ENCODE measurements at regions not wholly inside any gene's neighbourhood (a gene's known extent, or its start where the extent isn't known, plus 50 kb on each side); places are given as distances from the start of the nearest gene placed in this dataset.

DNA sequence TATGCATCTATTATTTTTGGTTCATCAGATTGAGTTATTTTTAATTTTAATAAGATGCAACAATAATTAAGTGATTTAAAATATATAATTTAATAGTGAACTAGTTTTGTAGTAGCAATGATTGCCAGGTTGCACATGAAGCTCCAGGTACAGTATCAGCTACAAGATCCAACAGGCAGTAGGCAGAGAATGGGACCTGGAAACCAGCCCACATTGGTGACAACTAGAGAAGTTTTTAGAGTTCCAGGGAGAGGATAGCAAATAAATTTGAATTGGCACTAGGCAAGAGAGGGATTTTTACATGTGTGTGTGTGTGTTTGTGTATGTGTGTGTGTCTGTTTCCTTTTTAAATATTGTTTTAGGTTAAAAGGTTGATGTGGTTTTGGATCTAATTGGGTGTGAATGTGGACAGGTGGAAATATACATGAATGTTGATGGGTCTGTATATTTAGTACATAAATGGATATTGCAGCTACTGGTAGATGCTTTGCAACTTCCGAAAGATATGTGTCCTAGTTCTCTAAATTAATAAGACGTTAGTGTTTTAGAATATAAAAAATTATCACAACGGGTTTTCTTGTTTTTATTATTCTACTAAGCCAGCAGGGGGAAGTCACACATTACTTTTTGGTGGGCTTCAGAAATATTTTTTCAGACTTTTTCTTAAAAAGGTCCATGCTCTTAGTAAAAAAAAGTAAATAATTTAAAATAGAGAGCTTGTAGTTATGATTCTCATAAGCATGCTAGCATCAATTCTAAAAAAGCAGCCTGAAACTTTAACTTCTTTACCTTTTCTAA lies 110.1 kb upstream of the GBE1 start:
- Histone ChIP-seq H3K4me3 (no peak overlapping the region), H2AFZ (ENCODE audit: low read depth, low read length) (no peak overlapping the region), H3K36me3 (ENCODE audit: control insufficient read depth, insufficient read depth, low read length) (no peaks in the 10 kb centered on the region), H3K4me1 (replicated peaks in 1 of 2; ENCODE audit: control insufficient read depth in 2 of 2, insufficient read depth in 2 of 2, low read length in 2 of 2) (no peaks in the 10 kb centered on the region), H3K9me1 (ENCODE audit: control insufficient read depth, insufficient read depth, low read length) (no peaks in the 10 kb centered on the region), H3K27me3 (ENCODE audit: control insufficient read depth in 2 of 2, insufficient read depth in 2 of 2, low read length in 2 of 2) (no peaks in the 10 kb centered on the region), H3K79me2 (ENCODE audit: control insufficient read depth, insufficient read depth, low read length) (no peaks in the 10 kb centered on the region), H3K4me2 (ENCODE audit: insufficient read depth, low read length) (no peak overlapping the region), H3K9ac (ENCODE audit: insufficient read depth in 1 of 2, low read depth in 2 of 2, low read length in 2 of 2) (no peak overlapping the region), H3K27ac (ENCODE audit: extremely low read depth, low read depth, low read length) (no peak overlapping the region), H3K9me3 (replicated peaks; ENCODE audit: control insufficient read depth, insufficient read depth, low read depth, low read length) (no peaks in the 10 kb centered on the region), H4K20me1 (replicated peaks; ENCODE audit: control insufficient read depth, insufficient read depth, low read length) (no peaks in the 10 kb centered on the region)
- WGBS (ENCODE audit: insufficient coverage, low coverage, missing lambda C conversion rate) = 0% methylated on average over 2 of the region's 3 CpGs
- no TSS peak for BruUV-seq (replicated peaks)
- ChIA-PET CTCF (ENCODE audit: low intra/inter-chr PET ratio) (no interaction called here), POLR2A (no interaction called here)
- intact Hi-C loops (cut with micrococcal nuclease) = no loop called here
- ATAC-seq (no peak), DNase-seq (ENCODE audit: extremely low read depth in 1 of 4, low spot score in 3 of 4) (no peak), FAIRE-seq (no peak)
- in situ Hi-C loops (cut with MboI) = no loop called here
- TF ChIP-seq CTCF (IDR thresholded peaks at IDR 0.05 in 2 of 3, conservative IDR thresholded peaks at IDR 0.05 in 1 of 3; ENCODE audit: insufficient read depth in 2 of 3, low read depth in 1 of 3, low read length in 3 of 3) (peak in 1 of 3 experiments; percentile 27; a peak in 1 of 6 replicates), GATAD2B (IDR thresholded peaks at IDR 0.05; ENCODE audit: borderline replicate concordance) (no peak)

GRCh38 chr3:81869382-81869781 lies 107.9 kb upstream of the GBE1 start:
- in situ Hi-C loops (cut with MboI) (no loop called here), intact Hi-C loops (cut with micrococcal nuclease) (no loop called here)
- Histone ChIP-seq H2AFZ (ENCODE audit: low read depth, low read length) (no peak overlapping the region), H3K4me1 (replicated peaks in 1 of 2; ENCODE audit: control insufficient read depth in 2 of 2, insufficient read depth in 2 of 2, low read length in 2 of 2) (no peaks in the 10 kb centered on the region), H3K79me2 (ENCODE audit: control insufficient read depth, insufficient read depth, low read length) (no peaks in the 10 kb centered on the region), H3K27me3 (ENCODE audit: control insufficient read depth in 2 of 2, insufficient read depth in 2 of 2, low read length in 2 of 2) (no peaks in the 10 kb centered on the region), H3K27ac (ENCODE audit: extremely low read depth, low read depth, low read length) (no peak overlapping the region), H3K4me3 (no peak overlapping the region), H3K9me1 (ENCODE audit: control insufficient read depth, insufficient read depth, low read length) (no peaks in the 10 kb centered on the region), H3K36me3 (ENCODE audit: control insufficient read depth, insufficient read depth, low read length) (no peaks in the 10 kb centered on the region), H3K9ac (ENCODE audit: insufficient read depth in 1 of 2, low read depth in 2 of 2, low read length in 2 of 2) (no peak overlapping the region), H3K9me3 (replicated peaks; ENCODE audit: control insufficient read depth, insufficient read depth, low read depth, low read length) (no peaks in the 10 kb centered on the region), H4K20me1 (replicated peaks; ENCODE audit: control insufficient read depth, insufficient read depth, low read length) (no peaks in the 10 kb centered on the region), H3K4me2 (ENCODE audit: insufficient read depth, low read length) (no peak overlapping the region)
- BruUV-seq (replicated peaks) = no TSS peak
- 6% methylated on average over 1 of the region's 1 CpG for WGBS (ENCODE audit: insufficient coverage, low coverage, missing lambda C conversion rate)
- TF ChIP-seq, protein P1, sequence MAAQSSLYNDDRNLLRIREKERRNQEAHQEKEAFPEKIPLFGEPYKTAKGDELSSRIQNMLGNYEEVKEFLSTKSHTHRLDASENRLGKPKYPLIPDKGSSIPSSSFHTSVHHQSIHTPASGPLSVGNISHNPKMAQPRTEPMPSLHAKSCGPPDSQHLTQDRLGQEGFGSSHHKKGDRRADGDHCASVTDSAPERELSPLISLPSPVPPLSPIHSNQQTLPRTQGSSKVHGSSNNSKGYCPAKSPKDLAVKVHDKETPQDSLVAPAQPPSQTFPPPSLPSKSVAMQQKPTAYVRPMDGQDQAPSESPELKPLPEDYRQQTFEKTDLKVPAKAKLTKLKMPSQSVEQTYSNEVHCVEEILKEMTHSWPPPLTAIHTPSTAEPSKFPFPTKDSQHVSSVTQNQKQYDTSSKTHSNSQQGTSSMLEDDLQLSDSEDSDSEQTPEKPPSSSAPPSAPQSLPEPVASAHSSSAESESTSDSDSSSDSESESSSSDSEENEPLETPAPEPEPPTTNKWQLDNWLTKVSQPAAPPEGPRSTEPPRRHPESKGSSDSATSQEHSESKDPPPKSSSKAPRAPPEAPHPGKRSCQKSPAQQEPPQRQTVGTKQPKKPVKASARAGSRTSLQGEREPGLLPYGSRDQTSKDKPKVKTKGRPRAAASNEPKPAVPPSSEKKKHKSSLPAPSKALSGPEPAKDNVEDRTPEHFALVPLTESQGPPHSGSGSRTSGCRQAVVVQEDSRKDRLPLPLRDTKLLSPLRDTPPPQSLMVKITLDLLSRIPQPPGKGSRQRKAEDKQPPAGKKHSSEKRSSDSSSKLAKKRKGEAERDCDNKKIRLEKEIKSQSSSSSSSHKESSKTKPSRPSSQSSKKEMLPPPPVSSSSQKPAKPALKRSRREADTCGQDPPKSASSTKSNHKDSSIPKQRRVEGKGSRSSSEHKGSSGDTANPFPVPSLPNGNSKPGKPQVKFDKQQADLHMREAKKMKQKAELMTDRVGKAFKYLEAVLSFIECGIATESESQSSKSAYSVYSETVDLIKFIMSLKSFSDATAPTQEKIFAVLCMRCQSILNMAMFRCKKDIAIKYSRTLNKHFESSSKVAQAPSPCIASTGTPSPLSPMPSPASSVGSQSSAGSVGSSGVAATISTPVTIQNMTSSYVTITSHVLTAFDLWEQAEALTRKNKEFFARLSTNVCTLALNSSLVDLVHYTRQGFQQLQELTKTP (IDR thresholded peaks at IDR 0.05; ENCODE audit: low read depth in 1 of 2, partially characterized antibody in 2 of 2) = no peak
- TF ChIP-seq JUNB (CRISPR knock-in tag; conservative IDR thresholded peaks at IDR 0.05) = no peak
- TF ChIP-seq RFX1 (IDR thresholded peaks at IDR 0.05) = peak; percentile 36; the same call in 1 of the 2 replicates
- no peak for FAIRE-seq
- CTCF ChIA-PET (ENCODE audit: low intra/inter-chr PET ratio) = no interaction called here
- no peak for DNase-seq (ENCODE audit: extremely low read depth in 1 of 4, low spot score in 3 of 4)
- ATAC-seq = no peak
- POLR2A ChIA-PET = no interaction called here
